SK-N-SH treated with all-trans-retinoic acid at 6 μM for 48 hours (cell line): ENCODE measurements at regions not wholly inside any gene's neighbourhood (a gene's known extent, or its start where the extent isn't known, plus 50 kb on each side); places are given as distances from the start of the nearest gene placed in this dataset.

ENCODE experiments used
- ATAC-seq: fragments of 200-7000 bp; cut with Tn5 transposase; 3 replicates; pipeline ENCODE4 v1.9.1; 2020; ENCODE audit warnings: mild to moderate bottlenecking, moderate library complexity
- ARNTL ChIP-seq: fragments of 450-650 bp; formaldehyde crosslinking; IDR thresholded peaks from 2 replicates; pipeline ENCODE4 v1.5.0; 2020; ENCODE audit warnings: low read depth, mild to moderate bottlenecking, moderate library complexity, borderline replicate concordance
- BACH2 ChIP-seq: fragments of 250-450 bp; sonication (Bioruptor Pico); IDR thresholded peaks from 2 replicates; pipeline ENCODE4 v1.9.0; 2021; ENCODE audit warnings: mild to moderate bottlenecking, borderline replicate concordance
- CREB5 ChIP-seq: fragments of 250-450 bp; sonication (Bioruptor Pico); IDR thresholded peaks from 2 replicates; pipeline ENCODE4 v1.5.1; 2020; ENCODE audit warnings: low read depth, mild to moderate bottlenecking, moderate library complexity
- CSDC2 ChIP-seq: fragments of 250-450 bp; sonication (Bioruptor Pico); IDR thresholded peaks from 2 replicates; pipeline ENCODE4 v1.5.0; 2020; ENCODE audit warnings: mild to moderate bottlenecking, moderate library complexity
- ESRRG ChIP-seq: fragments of 250-450 bp; sonication (Bioruptor Pico); IDR thresholded peaks from 2 replicates; pipeline ENCODE4 v1.6.1; 2021; ENCODE audit warnings: mild to moderate bottlenecking
- GLIS3 ChIP-seq: fragments of 250-450 bp; sonication (Bioruptor Pico); IDR thresholded peaks from 2 replicates; pipeline ENCODE4 v1.5.0; 2020; ENCODE audit warnings: mild to moderate bottlenecking, moderate library complexity
- ISL1 ChIP-seq: fragments of 250-450 bp; sonication (Bioruptor Pico); IDR thresholded peaks from 2 replicates; pipeline ENCODE4 v2.1.2; 2022; ENCODE audit warnings: mild to moderate bottlenecking, moderate library complexity
- OSR1 ChIP-seq: fragments of 250-450 bp; sonication (Bioruptor Pico); IDR thresholded peaks from 2 replicates; pipeline ENCODE4 v1.8.0; 2022; ENCODE audit warnings: moderate library complexity, mild to moderate bottlenecking, inconsistent platforms
- PATZ1 ChIP-seq: fragments of 250-450 bp; sonication (Bioruptor Pico); IDR thresholded peaks from 2 replicates; pipeline ENCODE4 v1.8.0; 2020; ENCODE audit warnings: mild to moderate bottlenecking, moderate library complexity, borderline replicate concordance
- POU6F1 ChIP-seq: fragments of 250-450 bp; sonication (Bioruptor Pico); IDR thresholded peaks from 2 replicates; pipeline ENCODE4 v1.8.0; 2021; ENCODE audit warnings: low read depth, mild to moderate bottlenecking, moderate library complexity, borderline replicate concordance
- PPARA ChIP-seq: fragments of 250-450 bp; sonication (Bioruptor Pico); IDR thresholded peaks from 2 replicates; pipeline ENCODE4 v1.5.0; 2020; ENCODE audit warnings: mild to moderate bottlenecking, borderline replicate concordance
- SNAI2 ChIP-seq: fragments of 250-450 bp; sonication (Bioruptor Pico); IDR thresholded peaks from 2 replicates; pipeline ENCODE4 v1.5.0; 2020; ENCODE audit warnings: mild to moderate bottlenecking, moderate library complexity
- TCF4 ChIP-seq: fragments of 250-450 bp; sonication (Bioruptor Pico); IDR thresholded peaks from 2 replicates; pipeline ENCODE4 v1.8.0; 2021; ENCODE audit warnings: mild to moderate bottlenecking, moderate library complexity, borderline replicate concordance
- TOX ChIP-seq: fragments of 250-450 bp; sonication (Bioruptor Pico); IDR thresholded peaks from 2 replicates; pipeline ENCODE4 v1.8.0; 2021; ENCODE audit warnings: mild to moderate bottlenecking, moderate library complexity, borderline replicate concordance
- ZC3H10 ChIP-seq: fragments of 250-450 bp; sonication (Bioruptor Pico); IDR thresholded peaks from 2 replicates; pipeline ENCODE4 v1.5.1; 2021; ENCODE audit warnings: mild to moderate bottlenecking, moderate library complexity
- ZFP3 ChIP-seq: fragments of 250-450 bp; sonication (Bioruptor Pico); IDR thresholded peaks from 2 replicates; pipeline ENCODE4 v1.5.0; 2020; ENCODE audit warnings: mild to moderate bottlenecking, moderate library complexity
- ZFP30 ChIP-seq: fragments of 450-650 bp; formaldehyde crosslinking; IDR thresholded peaks from 2 replicates; pipeline ENCODE4 v1.5.0; 2022; ENCODE audit warnings: mild to moderate bottlenecking, moderate library complexity
- ZNF565 ChIP-seq: fragments of 450-650 bp; formaldehyde crosslinking; conservative IDR thresholded peaks from 2 replicates; pipeline ENCODE4 v1.5.0; 2020; ENCODE audit warnings: low read depth, mild to moderate bottlenecking, moderate library complexity
- ZNF70 ChIP-seq: fragments of 450-650 bp; formaldehyde crosslinking; IDR thresholded peaks from 2 replicates; pipeline ENCODE4 v1.5.0; 2020; ENCODE audit warnings: mild to moderate bottlenecking, moderate library complexity
- ZNF8 ChIP-seq: fragments of 450-650 bp; formaldehyde crosslinking; IDR thresholded peaks from 2 replicates; pipeline ENCODE4 v1.5.0; 2020; ENCODE audit warnings: mild to moderate bottlenecking, moderate library complexity
- TF ChIP-seq, protein P1 (sequence below): fragments of 250-450 bp; sonication (Bioruptor Pico); IDR thresholded peaks from 2 replicates; pipeline ENCODE4 v1.5.1; 2021; ENCODE audit warnings: mild to moderate bottlenecking, moderate library complexity

GRCh38 chr2:194720462-194720861 lies 936.6 kb upstream of the SLC39A10 start:
- TF ChIP-seq TOX (no peak), ZNF8 (CRISPR knock-in tag) (no peak), ZFP30 (no peak), ESRRG (CRISPR knock-in tag) (no peak), ISL1 (no peak), BACH2 (CRISPR knock-in tag) (no peak), POU6F1 (CRISPR knock-in tag) (no peak), PATZ1 (CRISPR knock-in tag) (no peak), OSR1 (CRISPR knock-in tag) (no peak), TCF4 (CRISPR knock-in tag) (no peak), GLIS3 (CRISPR knock-in tag) (no peak), CSDC2 (CRISPR knock-in tag) (no peak)
- TF ChIP-seq, protein P1, sequence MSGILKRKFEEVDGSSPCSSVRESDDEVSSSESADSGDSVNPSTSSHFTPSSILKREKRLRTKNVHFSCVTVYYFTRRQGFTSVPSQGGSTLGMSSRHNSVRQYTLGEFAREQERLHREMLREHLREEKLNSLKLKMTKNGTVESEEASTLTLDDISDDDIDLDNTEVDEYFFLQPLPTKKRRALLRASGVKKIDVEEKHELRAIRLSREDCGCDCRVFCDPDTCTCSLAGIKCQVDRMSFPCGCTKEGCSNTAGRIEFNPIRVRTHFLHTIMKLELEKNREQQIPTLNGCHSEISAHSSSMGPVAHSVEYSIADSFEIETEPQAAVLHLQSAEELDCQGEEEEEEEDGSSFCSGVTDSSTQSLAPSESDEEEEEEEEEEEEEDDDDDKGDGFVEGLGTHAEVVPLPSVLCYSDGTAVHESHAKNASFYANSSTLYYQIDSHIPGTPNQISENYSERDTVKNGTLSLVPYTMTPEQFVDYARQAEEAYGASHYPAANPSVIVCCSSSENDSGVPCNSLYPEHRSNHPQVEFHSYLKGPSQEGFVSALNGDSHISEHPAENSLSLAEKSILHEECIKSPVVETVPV (CRISPR knock-in tag) = no peak
- ATAC-seq = no peak

GRCh38 chr2:194718881-194719280 lies 938.1 kb upstream of the SLC39A10 start:
- ATAC-seq = no peak
- no peak for TF ChIP-seq PATZ1 (CRISPR knock-in tag)
- TF ChIP-seq ZFP30 = no peak
- no peak for TF ChIP-seq ZFP3 (CRISPR knock-in tag)
- TF ChIP-seq PPARA (CRISPR knock-in tag) = no peak
- TF ChIP-seq POU6F1 (CRISPR knock-in tag) = no peak
- no peak for TF ChIP-seq SNAI2 (CRISPR knock-in tag)
- TF ChIP-seq ZNF8 (CRISPR knock-in tag) = no peak

DNA sequence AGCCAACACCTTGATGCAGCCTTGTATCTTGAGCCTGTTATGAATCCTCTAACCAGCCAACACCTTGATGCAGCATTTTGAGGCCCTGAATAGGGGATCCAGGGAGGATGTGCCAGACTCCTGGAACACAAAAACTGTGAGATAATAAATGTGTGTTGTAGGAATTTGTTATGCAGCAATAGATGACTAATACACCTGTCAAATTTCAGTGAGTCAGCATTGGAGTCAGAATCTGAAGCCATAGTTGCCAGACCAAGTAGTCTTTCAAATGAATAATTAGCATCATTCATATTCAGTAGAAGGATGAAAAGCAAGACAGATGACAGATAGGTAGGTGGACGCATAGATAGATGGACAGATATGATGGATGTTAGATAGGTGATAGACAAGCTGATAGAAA lies 942.5 kb upstream of the SLC39A10 start:
- TF ChIP-seq ZFP30 = no peak
- no peak for TF ChIP-seq ZNF70 (CRISPR knock-in tag)
- no peak for TF ChIP-seq ZFP3 (CRISPR knock-in tag)

GRCh38 chr2:194709840-194710239 lies 947.2 kb upstream of the SLC39A10 start:
- ATAC-seq = no peak
- no peak for TF ChIP-seq ZNF565 (CRISPR knock-in tag)
- no peak for TF ChIP-seq BACH2 (CRISPR knock-in tag)
- TF ChIP-seq ZC3H10 (CRISPR knock-in tag) = no peak
- no peak for TF ChIP-seq POU6F1 (CRISPR knock-in tag)
- no peak for TF ChIP-seq ESRRG (CRISPR knock-in tag)
- TF ChIP-seq OSR1 (CRISPR knock-in tag) = no peak
- TF ChIP-seq ARNTL (CRISPR knock-in tag) = no peak
- no peak for TF ChIP-seq CSDC2 (CRISPR knock-in tag)
- TF ChIP-seq PPARA (CRISPR knock-in tag) = no peak
- no peak for TF ChIP-seq SNAI2 (CRISPR knock-in tag)
- no peak for TF ChIP-seq TOX
- no peak for TF ChIP-seq ISL1
- no peak for TF ChIP-seq ZNF70 (CRISPR knock-in tag)
- TF ChIP-seq ZFP3 (CRISPR knock-in tag) = no peak
- no peak for TF ChIP-seq CREB5 (CRISPR knock-in tag)

More for the DNA sequence above, 942.5 kb upstream of the SLC39A10 start:
- no peak for ATAC-seq
